ENCODE measurements at regions not wholly inside any gene's neighbourhood (a gene's known extent, or its start where the extent isn't known, plus 50 kb on each side); places are given as distances from the start of the nearest gene placed in this dataset.

DNA sequence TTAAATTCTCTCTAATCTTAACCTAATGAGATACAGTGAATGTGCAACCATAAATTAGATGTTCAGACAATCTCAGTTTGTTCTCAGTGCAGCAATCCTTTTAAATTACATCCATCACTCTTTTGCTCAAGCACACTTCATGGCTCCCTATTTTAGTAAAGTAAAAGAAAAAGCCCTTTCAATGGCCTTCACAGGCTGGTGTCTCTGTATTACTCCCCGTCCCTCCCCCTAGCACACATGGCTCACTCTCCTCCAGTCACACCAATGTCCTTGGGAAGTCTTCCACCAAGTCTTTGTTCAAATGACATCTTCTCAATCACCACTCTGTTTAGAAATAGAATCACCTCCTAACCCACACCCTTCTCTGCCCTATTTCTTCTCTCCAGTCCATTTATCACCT lies 60.3 kb upstream of the RGS7 start:
- no peaks in the 10 kb centered on the region for H4K20me1 ChIP-seq (ENCODE audit: low read length)
- no peak overlapping the region for H3K4me2 ChIP-seq (ENCODE audit: low read length)
- no TSS peak for BruUV-seq (replicated peaks)
- no peak overlapping the region for H2AFZ ChIP-seq (ENCODE audit: low read length)
- no peaks in the 10 kb centered on the region for H3K9me3 ChIP-seq (ENCODE audit: low read length)
- DNase-seq (no peak), ATAC-seq (no peak)
- TF ChIP-seq EZH2 (IDR thresholded peaks at IDR 0.05; ENCODE audit: low read length, unreplicated experiment) (no peak), EZH2phosphoT487 (IDR thresholded peaks at IDR 0.05; ENCODE audit: borderline replicate concordance, low read length) (no peak)
- TF ChIP-seq, protein P1, sequence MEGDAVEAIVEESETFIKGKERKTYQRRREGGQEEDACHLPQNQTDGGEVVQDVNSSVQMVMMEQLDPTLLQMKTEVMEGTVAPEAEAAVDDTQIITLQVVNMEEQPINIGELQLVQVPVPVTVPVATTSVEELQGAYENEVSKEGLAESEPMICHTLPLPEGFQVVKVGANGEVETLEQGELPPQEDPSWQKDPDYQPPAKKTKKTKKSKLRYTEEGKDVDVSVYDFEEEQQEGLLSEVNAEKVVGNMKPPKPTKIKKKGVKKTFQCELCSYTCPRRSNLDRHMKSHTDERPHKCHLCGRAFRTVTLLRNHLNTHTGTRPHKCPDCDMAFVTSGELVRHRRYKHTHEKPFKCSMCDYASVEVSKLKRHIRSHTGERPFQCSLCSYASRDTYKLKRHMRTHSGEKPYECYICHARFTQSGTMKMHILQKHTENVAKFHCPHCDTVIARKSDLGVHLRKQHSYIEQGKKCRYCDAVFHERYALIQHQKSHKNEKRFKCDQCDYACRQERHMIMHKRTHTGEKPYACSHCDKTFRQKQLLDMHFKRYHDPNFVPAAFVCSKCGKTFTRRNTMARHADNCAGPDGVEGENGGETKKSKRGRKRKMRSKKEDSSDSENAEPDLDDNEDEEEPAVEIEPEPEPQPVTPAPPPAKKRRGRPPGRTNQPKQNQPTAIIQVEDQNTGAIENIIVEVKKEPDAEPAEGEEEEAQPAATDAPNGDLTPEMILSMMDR (conservative IDR thresholded peaks at IDR 0.05; ENCODE audit: low read depth, low read length): no peak
- H3F3A ChIP-seq (ENCODE audit: low read length, unreplicated experiment): no peaks in the 10 kb centered on the region
- no peak overlapping the region for H3K9ac ChIP-seq (ENCODE audit: low read length)
- no peaks in the 10 kb centered on the region for H3K27me3 ChIP-seq (ENCODE audit: low read length)
- ChIA-PET CTCF (no interaction called here), POLR2A (ENCODE audit: unreplicated experiment) (no interaction called here)
- no peak overlapping the region for H3K4me3 ChIP-seq (ENCODE audit: low read length)
- H3K4me1 ChIP-seq (ENCODE audit: insufficient read depth, low read length): peaks cover 24% of the 10 kb centered on the region
- intact Hi-C loops (cut with micrococcal nuclease): no loop called here
- no peak overlapping the region for H3K27ac ChIP-seq (ENCODE audit: low read length)
- H3K36me3 ChIP-seq (ENCODE audit: low read depth, low read length): no peaks in the 10 kb centered on the region
- no peaks in the 10 kb centered on the region for H3K79me2 ChIP-seq (ENCODE audit: low read length)
- no peaks in the 10 kb centered on the region for H3K9me2 ChIP-seq (replicated peaks; ENCODE audit: low read length)

DNA sequence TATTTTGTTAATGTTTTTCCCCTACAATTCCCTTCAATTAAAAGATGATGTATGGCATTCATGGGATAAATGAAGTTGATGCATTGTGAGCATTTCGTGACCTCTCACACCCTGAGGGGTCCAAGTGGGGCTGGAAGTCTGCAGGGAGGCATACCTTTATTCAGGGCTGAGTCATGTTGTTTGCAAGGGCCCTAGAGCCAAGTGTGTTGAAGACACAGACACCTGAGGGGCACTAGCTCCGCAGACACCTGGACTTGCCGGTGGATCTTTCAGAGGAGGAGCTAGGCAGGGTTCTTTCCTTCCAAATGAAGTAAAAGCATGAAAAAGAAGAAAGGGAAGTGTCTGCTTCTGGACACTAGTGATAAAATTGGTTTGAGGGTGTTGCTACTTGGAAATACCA lies 57.0 kb upstream of the RGS7 start:
- no peaks in the 10 kb centered on the region for H3K9me2 ChIP-seq (replicated peaks; ENCODE audit: low read length)
- H3K4me3 ChIP-seq (ENCODE audit: low read length): no peak overlapping the region
- H3K9me3 ChIP-seq (ENCODE audit: low read length): no peaks in the 10 kb centered on the region
- no peaks in the 10 kb centered on the region for H3K79me2 ChIP-seq (ENCODE audit: low read length)
- POLR2A ChIA-PET (ENCODE audit: unreplicated experiment): no interaction called here
- H2AFZ ChIP-seq (ENCODE audit: low read length): no peak overlapping the region
- H3K27me3 ChIP-seq (ENCODE audit: low read length): no peaks in the 10 kb centered on the region
- intact Hi-C loops (cut with micrococcal nuclease): loop anchor here (1.0 kb wide), 1 partner anchor 69 kb away; no protein-coding TSS in a partner anchor
- no TSS peak for BruUV-seq (replicated peaks)
- peak; percentile 62 for DNase-seq
- H3K9ac ChIP-seq (ENCODE audit: low read length): no peak overlapping the region
- no peak overlapping the region for H3K27ac ChIP-seq (ENCODE audit: low read length)
- H3K4me1 ChIP-seq (ENCODE audit: insufficient read depth, low read length): peaks cover 13% of the 10 kb centered on the region
- no peaks in the 10 kb centered on the region for H3K36me3 ChIP-seq (ENCODE audit: low read depth, low read length)
- H3K4me2 ChIP-seq (ENCODE audit: low read length): peak overlapping the region; percentile 23
- no peaks in the 10 kb centered on the region for H4K20me1 ChIP-seq (ENCODE audit: low read length)
- ATAC-seq: peak; percentile 49
- CTCF ChIA-PET: no interaction called here
- H3F3A ChIP-seq (ENCODE audit: low read length, unreplicated experiment): no peaks in the 10 kb centered on the region
- TF ChIP-seq, protein P1 (conservative IDR thresholded peaks at IDR 0.05; ENCODE audit: low read depth, low read length): no peak
- TF ChIP-seq EZH2phosphoT487 (IDR thresholded peaks at IDR 0.05; ENCODE audit: borderline replicate concordance, low read length) (no peak), EZH2 (IDR thresholded peaks at IDR 0.05; ENCODE audit: low read length, unreplicated experiment) (no peak)

GRCh38 chr1:241413386-241413785 lies 56.4 kb upstream of the RGS7 start:
- Histone ChIP-seq H3K4me2 (ENCODE audit: low read length) (0 out of 2 replicates have a peak overlapping the region, but pooled peaks have one; percentile 23), H3K9me2 (replicated peaks; ENCODE audit: low read length) (no peaks in the 10 kb centered on the region)
- peak; percentile 98 for DNase-seq

More at GRCh38 chr1:241413386-241413785, 56.4 kb upstream of the RGS7 start:
- H3K79me2 ChIP-seq (ENCODE audit: low read length): no peaks in the 10 kb centered on the region
- H3F3A ChIP-seq (ENCODE audit: low read length, unreplicated experiment): no peaks in the 10 kb centered on the region
- intact Hi-C loops (cut with micrococcal nuclease): loop anchor here (1.0 kb wide), 1 partner anchor 70 kb away; no protein-coding TSS in a partner anchor
- ATAC-seq: peak; percentile 94
- no peak overlapping the region for H3K4me3 ChIP-seq (ENCODE audit: low read length)
- no TSS peak for BruUV-seq (replicated peaks)
- no peaks in the 10 kb centered on the region for H4K20me1 ChIP-seq (ENCODE audit: low read length)
- no peak overlapping the region for H2AFZ ChIP-seq (ENCODE audit: low read length)
- H3K36me3 ChIP-seq (ENCODE audit: low read depth, low read length): no peaks in the 10 kb centered on the region
- H3K9ac ChIP-seq (ENCODE audit: low read length): no peak overlapping the region
- TF ChIP-seq, protein P1 (conservative IDR thresholded peaks at IDR 0.05; ENCODE audit: low read depth, low read length): no peak
- TF ChIP-seq EZH2phosphoT487 (IDR thresholded peaks at IDR 0.05; ENCODE audit: borderline replicate concordance, low read length): no peak
- no peak for TF ChIP-seq EZH2 (IDR thresholded peaks at IDR 0.05; ENCODE audit: low read length, unreplicated experiment)
- POLR2A ChIA-PET (ENCODE audit: unreplicated experiment): no interaction called here
- H3K9me3 ChIP-seq (ENCODE audit: low read length): no peaks in the 10 kb centered on the region
- no peak overlapping the region for H3K27ac ChIP-seq (ENCODE audit: low read length)
- H3K27me3 ChIP-seq (ENCODE audit: low read length): no peaks in the 10 kb centered on the region
- CTCF ChIA-PET: no interaction called here
- H3K4me1 ChIP-seq (ENCODE audit: insufficient read depth, low read length): peaks cover 13% of the 10 kb centered on the region

All from PC-3 (cell line).